DND-41 (cell line): ENCODE measurements at regions not wholly inside any gene's neighbourhood (a gene's known extent, or its start where the extent isn't known, plus 50 kb on each side); places are given as distances from the start of the nearest gene placed in this dataset.

Experiments used
- EZH2 ChIP-seq: IDR thresholded peaks from 3 replicates; pipeline ENCODE4 v1.6.1; 2012; ENCODE audit warnings: borderline replicate concordance, low read depth, mild to moderate bottlenecking, moderate library complexity, low read length, inconsistent platforms; ENCODE audit not compliant: severe bottlenecking
- TF ChIP-seq, protein P1 (sequence below): IDR thresholded peaks from 2 replicates; pipeline ENCODE4 v1.5.1; 2012; ENCODE audit warnings: borderline replicate concordance, low read length, moderate library complexity, mild to moderate bottlenecking; ENCODE audit not compliant: poor library complexity, severe bottlenecking; ENCODE audit errors: extremely low read depth

DNA sequence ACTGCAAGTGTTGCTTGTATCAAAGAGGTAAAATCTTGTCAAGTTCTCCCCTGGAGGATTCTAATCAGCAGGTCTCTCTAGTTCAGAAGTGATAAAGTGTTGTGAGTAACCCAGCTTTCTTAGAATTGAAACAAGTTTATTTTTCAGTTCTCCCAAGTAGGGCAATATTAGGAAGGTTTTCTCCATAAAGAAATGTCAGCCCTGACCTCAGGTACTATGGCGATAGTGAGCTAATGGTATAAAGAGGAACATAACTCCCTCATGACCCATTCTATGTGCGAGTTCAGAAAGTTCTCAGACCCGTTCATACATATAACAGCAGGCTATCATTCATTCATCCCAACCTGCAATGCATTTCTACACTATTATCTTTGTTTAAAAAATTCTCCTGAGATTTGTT, 421.1 kb upstream of the SETBP1 start:
- TF ChIP-seq, protein P1, sequence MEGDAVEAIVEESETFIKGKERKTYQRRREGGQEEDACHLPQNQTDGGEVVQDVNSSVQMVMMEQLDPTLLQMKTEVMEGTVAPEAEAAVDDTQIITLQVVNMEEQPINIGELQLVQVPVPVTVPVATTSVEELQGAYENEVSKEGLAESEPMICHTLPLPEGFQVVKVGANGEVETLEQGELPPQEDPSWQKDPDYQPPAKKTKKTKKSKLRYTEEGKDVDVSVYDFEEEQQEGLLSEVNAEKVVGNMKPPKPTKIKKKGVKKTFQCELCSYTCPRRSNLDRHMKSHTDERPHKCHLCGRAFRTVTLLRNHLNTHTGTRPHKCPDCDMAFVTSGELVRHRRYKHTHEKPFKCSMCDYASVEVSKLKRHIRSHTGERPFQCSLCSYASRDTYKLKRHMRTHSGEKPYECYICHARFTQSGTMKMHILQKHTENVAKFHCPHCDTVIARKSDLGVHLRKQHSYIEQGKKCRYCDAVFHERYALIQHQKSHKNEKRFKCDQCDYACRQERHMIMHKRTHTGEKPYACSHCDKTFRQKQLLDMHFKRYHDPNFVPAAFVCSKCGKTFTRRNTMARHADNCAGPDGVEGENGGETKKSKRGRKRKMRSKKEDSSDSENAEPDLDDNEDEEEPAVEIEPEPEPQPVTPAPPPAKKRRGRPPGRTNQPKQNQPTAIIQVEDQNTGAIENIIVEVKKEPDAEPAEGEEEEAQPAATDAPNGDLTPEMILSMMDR: no peak
- TF ChIP-seq EZH2: no peak
